Mammary epithelial cell (primary cell): ENCODE measurements at regions not wholly inside any gene's neighbourhood (a gene's known extent, or its start where the extent isn't known, plus 50 kb on each side); places are given as distances from the start of the nearest gene placed in this dataset.

Experiments used
- CTCF ChIP-seq, 2 donors: IDR thresholded peaks in 1 of 2; conservative IDR thresholded peaks in 1 of 2; 2 replicates each; pipeline ENCODE4 v1.5.1; 2011 to 2012; ENCODE audit warnings: inconsistent platforms in 2 of 2, low read length in 2 of 2, mild to moderate bottlenecking in 2 of 2, control low read depth in 1 of 2, low read depth in 1 of 2; ENCODE audit not compliant: insufficient read depth in 1 of 2; ENCODE audit errors: extremely low read depth in 1 of 2
- EZH2 ChIP-seq: IDR thresholded peaks from 2 replicates; pipeline ENCODE4 v1.6.1; 2012; ENCODE audit warnings: low read length, inconsistent platforms, borderline replicate concordance

- no peak for TF ChIP-seq CTCF (conservative IDR thresholded peaks at IDR 0.05 in 1 of 2, IDR thresholded peaks at IDR 0.05 in 1 of 2; ENCODE audit: extremely low read depth in 1 of 2, insufficient read depth in 1 of 2, low read depth in 1 of 2, low read length in 2 of 2)
- no peak for TF ChIP-seq EZH2
These were observed 87.0 kb upstream of the KCNAB1 start for GRCh38 chr3:156033428-156033827.
